PFSK-1 (cell line): ENCODE measurements at regions not wholly inside any gene's neighbourhood (a gene's known extent, or its start where the extent isn't known, plus 50 kb on each side); places are given as distances from the start of the nearest gene placed in this dataset.

Source experiments
- FOXP2 ChIP-seq: optimal IDR thresholded peaks from 2 replicates; pipeline ENCODE3; 2011; ENCODE audit warnings: borderline replicate concordance, control low read depth, inconsistent platforms; ENCODE audit not compliant: insufficient read depth; ENCODE audit errors: extremely low read length, extremely low read depth
- POLR2AphosphoS5 ChIP-seq: IDR thresholded peaks from 2 replicates; pipeline ENCODE4 v1.6.1; 2012; ENCODE audit warnings: low read depth, mild to moderate bottlenecking, control low read depth, low read length, moderate library complexity
- REST ChIP-seq, 2 experiments: IDR thresholded peaks; 2 replicates each; pipeline versions ENCODE4 v1.6.1 to v1.8.0; 2011 to 2012; ENCODE audit warnings: low read depth in 2 of 2, low read length in 2 of 2, control low read depth in 1 of 2, inconsistent platforms in 1 of 2, mild to moderate bottlenecking in 1 of 2, moderate library complexity in 1 of 2; ENCODE audit not compliant: insufficient read depth in 1 of 2
- SIN3A ChIP-seq: IDR thresholded peaks from 2 replicates; pipeline ENCODE4 v1.6.1; 2012; ENCODE audit warnings: mild to moderate bottlenecking, low read length, moderate library complexity, borderline replicate concordance; ENCODE audit not compliant: insufficient read depth
- TAF1 ChIP-seq: IDR thresholded peaks from 2 replicates; pipeline ENCODE4 v1.6.1; 2012; ENCODE audit warnings: low read length, control low read depth, borderline replicate concordance; ENCODE audit not compliant: insufficient read depth

GRCh38 chr9:99506747-99507348 lies 284.8 kb downstream of the SEC61B start:
- TF ChIP-seq POLR2AphosphoS5 = no peak
- no peak for TF ChIP-seq REST (IDR thresholded peaks at IDR 0.05; ENCODE audit: insufficient read depth in 1 of 2, low read depth in 2 of 2, low read length in 2 of 2)
- no peak for TF ChIP-seq SIN3A
- no peak for TF ChIP-seq TAF1
- no peak for TF ChIP-seq FOXP2
